ELF-1 (cell line): ENCODE measurements at regions not wholly inside any gene's neighbourhood (a gene's known extent, or its start where the extent isn't known, plus 50 kb on each side); places are given as distances from the start of the nearest gene placed in this dataset.

Experiments
- DNase-seq: peaks from one replicate; pipeline ENCODE4 v3.0.0-alpha.2; 2016; ENCODE audit warnings: low read depth, low spot score

DNA sequence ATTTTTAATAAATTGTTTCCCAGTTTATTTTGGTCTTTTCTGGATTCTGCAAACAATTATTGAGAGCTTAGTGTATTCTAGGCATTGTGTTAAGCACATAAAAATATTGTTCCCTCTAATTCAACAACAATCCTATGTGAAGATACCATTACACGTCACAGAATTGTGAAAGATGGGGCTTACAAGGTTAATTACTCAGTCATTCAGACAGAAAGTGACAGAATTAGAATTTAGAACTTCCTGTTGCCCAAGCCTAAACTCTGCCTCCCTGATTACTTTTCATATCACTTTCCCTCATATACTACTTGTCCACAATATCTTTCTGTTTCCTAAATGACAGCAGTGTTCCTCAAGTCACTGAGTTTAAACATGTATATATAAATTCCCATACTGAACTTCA is 186.7 kb upstream of the VEGFC start:
- no peak for DNase-seq

DNA sequence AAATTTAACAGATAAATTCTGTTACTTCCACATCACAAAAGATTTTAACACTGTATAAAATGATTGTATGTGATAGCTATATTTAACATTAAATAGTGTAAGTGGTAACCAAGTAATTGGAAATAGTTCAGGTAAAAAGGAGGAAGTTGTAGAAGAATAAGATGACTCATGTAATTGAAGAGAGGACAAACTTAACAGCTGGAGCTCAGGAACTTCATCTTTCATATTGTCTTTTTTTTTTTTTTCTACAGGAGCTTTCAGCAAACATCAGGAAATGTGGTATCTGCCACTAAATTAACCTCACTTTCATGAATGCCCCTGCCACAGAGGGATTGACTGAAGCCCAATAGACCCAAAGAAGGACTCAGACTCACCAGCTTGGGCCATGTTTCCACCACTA is 188.4 kb upstream of the VEGFC start:
- no peak for DNase-seq

DNA sequence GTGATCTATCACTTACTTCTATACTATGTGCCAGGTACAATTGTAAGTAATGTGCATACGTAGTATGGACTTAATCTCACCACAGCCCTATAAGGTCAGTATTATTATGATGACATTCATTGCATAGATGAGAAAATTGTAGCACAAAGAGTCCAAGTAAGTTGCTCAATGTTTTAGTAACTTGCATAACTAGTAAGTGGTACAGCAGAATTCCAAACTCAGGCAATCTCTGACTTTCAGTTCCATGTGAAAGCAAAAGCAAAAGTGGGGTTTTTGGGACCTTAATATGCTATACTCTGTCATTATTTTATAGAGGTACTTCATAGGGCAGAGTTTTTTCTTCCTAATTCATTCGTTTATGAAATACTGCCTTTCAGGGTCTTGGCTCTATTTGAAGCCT is 188.8 kb upstream of the VEGFC start:
- DNase-seq = no peak

DNA sequence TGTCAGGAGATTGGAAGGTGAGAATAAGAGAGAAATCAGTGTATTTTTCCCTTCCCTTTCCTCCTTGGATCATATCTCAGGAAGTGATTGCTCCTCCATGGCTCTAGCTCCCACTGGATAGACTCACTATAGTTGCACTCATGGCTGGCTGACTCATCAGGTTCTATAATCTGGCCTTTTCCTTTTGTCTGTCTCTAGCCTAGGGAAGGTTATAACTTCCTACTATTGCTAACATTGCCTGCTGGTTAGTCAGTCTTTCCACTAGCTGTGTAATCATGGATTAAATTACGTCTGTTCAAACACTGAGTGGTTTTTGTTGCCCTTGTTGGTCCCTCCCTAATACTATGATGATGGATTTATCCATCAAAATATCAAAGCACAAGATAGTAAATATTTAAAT is 195.5 kb upstream of the VEGFC start:
- DNase-seq = no peak

DNA sequence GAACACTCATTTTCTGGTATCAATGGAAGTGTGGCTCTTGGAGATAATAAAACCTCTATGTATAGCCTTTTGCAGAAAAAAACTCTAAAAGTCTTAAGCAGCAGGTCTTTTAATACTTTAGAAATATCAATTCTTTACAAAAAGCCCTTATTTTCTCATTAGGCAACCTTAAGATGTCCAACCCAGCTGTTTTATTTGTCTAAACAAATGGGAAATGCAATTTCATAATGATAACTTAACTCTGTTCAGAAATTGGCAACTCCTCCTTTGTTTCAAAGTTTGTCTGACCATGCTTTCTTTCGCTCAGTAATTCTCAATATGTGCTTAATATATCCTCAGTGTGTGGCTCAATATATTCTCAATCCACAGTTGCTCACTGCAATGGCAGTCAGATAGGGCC is 196.5 kb upstream of the VEGFC start:
- DNase-seq = no peak

DNA sequence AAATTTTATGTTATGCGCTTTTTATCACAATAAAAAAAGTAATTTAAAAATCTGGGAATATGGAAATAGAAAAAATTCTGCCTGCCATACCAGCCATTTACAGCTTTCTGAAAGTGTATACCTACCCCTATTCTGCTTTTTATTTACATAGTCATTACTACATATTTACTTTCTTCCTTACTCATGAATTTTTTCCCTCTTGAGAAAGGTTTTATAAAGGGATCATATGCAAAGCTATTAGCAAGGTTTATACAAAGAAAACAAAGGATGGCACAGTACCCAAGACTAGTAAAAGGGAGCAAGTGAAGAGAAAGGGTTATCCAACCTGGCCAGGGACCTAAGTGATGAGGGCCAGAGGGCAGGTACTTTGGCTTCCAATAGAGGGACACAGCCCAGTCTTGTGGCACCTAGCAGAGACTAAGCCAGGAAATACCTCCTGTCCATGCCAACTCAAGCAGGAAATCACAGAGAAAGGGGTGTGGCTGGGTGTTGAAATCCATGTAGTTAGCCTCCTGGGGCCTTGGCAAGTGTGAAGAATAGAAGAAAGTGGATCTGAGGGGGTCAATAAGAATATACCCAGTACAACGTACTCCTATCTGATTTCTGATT is 207.3 kb upstream of the VEGFC start:
- no peak for DNase-seq

DNA sequence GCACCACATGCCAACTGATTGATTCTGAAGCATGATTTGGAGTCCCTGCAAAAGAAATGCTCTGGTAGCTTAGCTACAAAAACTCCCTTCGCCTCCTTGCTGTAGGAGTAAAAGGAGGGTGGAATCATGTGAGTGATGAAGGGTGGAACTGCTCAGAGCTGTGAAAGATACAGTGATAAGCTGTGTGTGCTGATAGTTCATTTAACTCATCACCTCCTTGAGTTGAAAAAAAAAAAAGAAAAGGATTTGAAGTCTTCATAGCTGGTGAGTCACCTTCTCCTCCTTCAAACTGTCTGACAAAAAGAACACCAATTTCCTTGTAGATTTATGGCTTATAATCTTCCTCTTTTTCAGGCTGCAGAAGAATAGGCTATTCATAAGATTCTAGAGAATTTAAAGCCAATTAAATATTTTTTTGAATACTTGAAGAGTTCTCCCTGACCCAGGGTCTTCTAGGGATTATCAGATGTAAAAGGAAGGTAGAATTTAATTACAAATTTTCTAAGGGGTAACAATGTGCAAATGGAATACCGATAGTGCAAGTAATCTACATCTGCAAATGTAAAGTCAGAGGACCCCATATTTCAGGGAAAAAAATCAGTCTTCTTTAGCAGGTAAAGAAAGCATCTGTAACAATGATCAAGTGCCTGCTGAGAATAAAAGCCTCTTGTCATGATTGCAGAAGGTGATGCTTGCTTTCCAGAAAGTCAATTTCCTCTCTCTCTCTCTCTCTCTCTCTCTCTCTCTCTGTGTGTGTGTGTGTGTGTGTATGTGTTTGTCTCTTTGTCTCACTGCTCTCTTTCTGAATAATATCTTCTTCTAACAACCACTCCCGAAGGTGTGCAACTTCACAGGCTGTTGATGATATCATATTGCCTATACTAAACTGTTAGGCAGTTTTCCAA is 208.8 kb upstream of the VEGFC start:
- no peak for DNase-seq

DNA sequence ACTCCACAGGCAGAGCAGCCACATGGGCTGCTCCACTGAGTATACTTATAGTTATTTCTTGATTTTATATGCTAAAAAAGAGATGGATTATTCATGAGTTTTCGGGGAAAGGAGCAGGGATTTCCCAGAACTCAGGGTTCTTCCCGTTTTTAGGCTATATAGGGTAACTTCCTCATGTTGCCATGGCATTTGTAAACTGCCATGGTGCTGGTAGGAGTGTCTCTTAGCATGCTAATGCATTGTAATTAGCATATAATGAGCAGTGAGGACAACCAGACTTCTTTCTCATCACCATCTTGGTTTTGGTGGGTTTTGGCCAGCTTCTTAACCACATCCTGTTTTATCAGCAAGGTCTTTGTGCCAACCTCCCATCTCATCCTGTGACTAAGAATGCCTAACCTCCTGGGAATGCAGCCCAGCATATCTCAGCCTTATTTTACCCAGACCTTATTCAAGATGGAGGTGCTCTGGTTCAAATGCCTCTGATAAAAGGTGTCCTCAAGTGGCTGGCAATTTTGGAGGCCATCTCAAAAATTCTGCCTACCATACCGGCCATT is 213.0 kb upstream of the VEGFC start:
- DNase-seq = no peak

DNA sequence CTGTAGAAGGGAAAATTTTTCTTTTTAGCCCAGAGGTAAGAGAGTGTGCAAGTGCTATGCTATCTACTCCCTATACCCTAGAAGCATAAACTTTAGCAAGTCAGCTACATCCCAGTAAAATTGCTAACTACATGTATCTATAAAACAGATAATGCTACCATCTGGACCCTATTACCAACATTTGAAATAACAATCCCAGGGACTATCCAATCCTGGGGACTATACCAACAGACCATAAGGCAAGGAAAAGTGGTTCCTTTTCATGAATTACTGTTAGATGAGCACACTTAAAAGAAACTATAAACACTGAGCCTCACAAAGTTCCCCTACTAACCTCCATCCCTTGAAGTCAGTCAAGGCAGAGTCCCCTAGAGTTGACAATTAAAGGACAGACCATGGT is 213.6 kb upstream of the VEGFC start:
- no peak for DNase-seq

DNA sequence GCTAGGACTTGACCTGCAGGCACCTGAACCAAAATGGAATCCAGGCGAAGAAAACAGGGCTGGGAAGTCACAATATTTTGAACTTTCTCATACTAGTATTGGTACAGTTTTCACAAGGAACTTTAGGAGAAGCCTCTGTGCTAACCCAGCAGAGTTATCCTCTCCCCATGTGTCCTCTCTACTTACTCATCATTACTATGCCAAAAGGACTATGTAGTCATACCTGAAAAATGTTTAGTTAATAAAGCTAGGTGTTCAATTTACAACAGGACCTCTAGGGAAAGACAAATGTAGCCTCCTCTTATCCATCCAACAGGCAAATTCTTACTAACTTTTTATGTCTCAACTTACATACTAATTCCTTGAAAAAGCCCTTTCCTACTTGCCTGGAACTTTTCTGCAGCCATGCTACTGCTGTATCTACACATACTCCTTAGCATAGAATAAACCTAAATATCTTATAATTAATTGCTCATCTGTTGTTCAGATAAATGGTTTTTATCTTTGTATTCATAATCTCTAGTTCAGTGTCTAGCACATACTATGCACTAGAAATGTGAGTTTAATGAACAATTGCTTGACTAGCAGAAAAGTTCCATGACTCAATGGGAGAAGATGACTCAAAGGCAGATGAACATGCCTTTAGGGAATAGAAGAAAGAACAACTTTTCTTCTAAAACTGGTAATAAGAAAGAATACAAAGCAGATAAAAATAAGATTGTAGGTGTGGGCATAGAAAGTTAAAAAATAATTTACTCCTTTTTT is 215.5 kb upstream of the VEGFC start:
- no peak for DNase-seq

DNA sequence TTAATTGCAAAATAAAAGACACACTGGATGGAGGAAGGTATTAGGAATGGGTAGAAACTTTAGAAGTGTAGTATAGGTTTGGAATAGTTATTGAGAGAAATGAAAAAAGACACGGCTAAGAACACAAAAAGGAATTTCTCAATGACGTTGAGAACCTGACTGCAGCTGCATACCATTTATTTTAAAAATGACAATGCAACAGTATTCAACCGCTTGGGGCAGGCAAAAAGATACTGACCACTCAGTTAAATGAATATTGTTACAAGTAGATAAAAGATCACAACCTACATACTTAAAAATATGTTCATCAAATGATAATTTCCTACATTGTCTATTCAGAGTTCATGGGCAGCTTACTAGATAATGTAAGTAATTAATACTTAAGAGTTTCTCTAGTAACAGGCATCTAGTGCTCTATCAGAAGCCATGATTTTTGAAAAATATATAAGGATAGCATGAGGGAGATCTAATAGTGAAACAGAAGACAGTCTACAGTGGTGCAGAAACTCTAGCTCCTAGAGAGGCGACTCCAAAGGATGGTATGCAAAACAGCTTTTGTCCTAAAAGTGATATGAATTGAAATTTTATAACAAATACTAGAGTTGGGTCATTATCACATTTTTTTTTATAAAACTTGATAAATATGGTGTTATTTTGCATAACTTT is 216.2 kb upstream of the VEGFC start:
- no peak for DNase-seq

DNA sequence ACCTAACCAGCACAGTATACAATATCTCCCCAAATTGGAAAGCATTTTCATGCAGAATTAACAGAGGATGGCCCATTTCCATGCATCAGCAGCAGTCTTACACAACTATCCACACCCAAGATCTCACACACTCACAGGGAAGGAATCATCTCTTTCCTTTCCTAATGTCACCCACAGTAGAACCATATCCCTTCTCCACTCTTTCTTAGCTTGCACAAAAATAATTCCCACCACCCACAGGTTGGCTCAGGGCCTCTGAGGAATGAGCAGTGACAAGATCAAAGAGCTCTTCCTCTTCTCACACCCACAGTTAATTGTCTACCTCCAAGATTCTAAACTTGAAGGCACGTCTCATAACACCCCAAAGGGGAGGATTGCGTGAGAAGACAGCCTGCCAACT is 217.7 kb upstream of the VEGFC start:
- no peak for DNase-seq

DNA sequence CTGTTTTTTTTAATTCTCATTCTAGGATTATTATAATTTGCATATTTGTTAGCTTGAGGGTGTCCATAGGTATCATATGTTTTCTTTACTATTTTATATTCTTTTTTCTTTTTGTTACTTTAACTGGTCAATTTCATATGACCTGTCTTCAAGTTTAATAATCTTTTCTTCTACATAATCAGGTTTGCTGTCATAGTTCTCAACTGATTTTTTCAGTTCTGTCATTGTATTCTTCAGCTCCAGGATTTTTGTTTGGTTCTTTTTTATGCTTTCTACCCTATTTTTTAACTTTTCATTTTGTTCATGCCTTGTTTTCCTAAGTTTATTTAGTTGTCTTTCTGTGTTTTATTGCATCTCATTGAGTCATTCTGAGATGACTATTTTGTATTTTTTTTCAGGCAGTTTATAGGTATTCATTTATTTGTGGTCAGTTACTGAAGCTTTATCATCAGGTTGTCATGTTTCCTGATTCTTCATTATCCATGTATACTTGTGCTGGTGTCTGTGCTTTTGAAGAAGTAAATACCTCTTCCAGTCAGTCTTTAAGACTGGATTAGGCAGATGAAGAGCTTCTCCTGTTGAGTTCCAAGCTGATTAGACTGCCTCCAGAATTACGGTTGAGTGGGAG is 220.3 kb upstream of the VEGFC start:
- DNase-seq = no peak

DNA sequence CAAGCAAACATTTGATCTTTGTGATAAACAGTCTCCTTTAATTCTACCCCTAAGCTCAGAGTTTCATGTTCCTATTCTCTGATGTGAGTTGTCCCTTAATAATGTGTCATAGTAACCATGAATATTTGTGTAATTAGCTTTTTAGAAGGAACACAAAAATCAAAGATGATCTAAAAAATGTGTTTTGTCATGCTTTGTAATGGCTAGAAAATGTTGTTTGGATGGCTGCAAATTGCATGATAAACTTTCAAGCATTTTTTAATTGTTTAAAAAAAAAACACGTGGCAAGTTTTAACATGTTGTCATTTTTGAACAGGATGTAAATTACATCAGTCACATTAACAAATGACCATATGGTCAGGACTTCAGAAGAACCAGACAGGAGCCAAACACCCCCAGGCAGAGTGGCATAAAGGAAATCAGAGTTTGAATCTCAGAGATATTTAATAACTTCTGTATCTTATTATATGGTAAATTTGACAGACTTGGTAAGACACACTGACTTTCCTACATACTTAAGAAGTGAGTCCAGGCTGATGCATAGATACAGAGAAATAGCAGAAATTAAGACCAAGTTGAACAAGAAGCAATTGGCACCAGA is 223.9 kb upstream of the VEGFC start:
- no peak for DNase-seq

DNA sequence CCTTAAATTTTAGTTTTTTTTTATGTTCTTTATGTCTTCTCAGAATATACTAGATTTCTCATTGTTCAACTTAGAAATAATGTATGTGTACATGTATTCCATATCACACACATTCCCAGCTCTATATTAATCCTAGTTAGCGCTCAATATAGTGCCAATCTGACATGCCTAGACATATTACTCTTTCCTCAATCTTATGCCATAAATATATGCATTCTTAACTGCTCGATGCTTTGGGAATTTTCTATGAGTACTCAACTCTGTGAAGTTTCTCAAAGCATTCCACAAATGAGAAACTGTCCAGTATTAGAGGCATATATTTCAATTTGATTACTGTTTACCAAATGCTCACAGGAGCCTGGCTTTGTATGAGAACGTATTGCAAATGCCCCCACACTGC is 231.2 kb upstream of the VEGFC start:
- no peak for DNase-seq

DNA sequence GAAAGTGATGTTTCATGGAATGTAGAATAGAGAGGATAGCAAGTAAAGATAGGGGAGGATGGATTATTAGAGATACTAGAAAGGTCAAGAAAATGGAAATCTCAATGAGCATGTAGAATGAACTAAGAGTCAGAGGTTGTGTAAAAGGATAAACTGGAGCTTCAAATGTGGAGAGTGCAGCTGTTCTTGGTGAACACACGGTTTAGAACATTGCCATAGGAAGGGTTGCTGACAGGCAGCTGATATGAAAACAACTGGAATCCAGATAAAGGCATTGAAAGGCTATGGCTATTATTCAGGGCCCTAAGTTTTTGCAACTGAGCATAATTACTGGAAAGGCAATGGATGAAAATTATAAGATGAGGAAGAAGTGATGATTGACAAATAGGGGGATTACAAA is 239.6 kb upstream of the VEGFC start:
- DNase-seq = no peak

DNA sequence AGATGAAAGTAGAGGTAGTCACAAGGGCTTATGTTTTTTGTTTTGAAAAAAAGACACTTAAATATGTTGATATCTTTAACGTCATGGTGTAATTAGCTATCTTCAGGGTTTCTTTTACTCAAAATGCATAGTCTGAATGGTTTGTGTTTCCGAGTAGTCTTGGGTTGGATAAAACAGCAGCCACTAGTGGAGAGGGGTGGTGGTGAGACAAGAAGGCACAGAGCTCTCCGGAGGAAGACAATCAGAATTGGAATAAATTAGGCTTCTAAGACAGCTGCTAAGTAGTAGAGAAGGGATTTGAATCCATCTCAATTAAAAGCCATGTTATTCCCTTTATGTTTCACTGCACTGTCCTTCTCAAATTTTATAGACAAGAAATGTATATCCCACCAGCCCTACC is 240.4 kb upstream of the VEGFC start:
- no peak for DNase-seq

DNA sequence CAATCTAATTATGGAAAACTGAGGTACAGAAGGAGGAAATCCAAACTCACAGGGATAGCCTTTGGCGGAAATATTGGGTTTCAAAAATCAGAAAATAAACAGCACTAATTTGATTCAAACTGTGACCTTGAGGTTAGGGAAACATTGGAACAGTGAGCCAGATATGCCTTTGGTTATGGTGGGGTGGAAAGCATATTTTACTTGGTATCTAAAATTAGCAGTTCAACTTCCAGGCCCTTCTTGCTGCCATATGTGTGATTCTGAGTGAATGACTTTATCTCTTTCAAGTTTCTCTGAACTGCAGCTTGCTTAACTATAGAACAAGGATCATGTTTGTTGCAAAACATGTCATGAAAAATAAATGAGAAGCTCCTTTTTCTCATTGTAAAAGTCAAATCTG is 240.9 kb upstream of the VEGFC start:
- DNase-seq = no peak

DNA sequence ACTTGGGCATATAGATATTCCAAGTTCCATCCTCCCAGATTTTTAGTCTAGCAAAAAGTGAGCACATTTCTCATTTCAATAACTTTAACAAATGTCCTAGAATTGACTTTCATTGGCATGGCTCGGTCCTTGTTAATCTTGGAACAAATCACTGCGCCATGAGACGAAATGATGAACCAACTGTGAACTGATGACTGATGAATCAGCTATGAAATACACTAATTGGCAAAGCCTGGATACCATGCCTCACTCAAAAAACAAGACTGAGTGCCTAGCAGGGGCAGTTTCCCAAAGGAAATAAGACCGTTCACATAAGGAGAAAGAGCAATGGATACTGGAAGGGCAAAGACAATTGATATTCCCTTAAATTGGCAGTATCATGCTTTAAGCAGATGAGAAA is 248.6 kb upstream of the VEGFC start:
- DNase-seq = no peak

DNA sequence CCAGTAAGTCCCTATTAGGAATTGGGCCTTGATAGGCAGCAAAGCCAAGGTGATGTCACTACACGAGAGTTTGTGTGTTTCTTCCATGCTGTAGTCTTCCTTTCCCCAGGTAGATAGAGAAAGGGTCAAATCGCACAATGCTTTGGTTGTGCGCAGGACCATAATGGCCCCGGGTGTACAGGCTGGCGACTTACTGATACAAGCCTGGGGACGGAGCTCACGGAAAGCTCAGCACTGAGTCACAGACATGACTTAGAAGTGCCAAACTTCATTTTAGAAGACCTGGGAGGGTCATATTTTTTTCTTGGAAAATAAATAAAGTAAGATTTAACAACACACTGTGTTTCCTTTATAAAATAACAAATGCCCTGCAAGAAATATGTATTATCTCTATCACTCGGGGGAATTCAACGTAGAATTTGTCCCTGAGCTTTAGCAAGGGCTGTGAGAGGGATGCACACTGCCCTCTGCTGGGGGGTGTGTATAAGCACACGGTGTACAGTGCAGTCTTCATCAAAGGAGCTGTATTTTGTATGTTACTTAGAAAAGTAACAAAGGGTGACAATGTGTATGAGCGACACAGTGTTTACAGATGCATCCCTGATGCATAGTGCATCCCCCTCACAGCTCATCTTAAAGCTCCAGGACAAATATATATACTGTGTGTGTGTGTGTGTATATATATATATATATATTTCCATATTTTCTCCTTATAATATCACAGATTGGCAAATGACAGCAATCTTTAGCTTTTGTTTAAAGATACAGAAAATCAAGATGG is 254.5 kb upstream of the VEGFC start:
- DNase-seq = peak; percentile 58
